Lower lobe of right lung (tissue), 2 donors: ENCODE measurements at regions not wholly inside any gene's neighbourhood (a gene's known extent, or its start where the extent isn't known, plus 50 kb on each side); places are given as distances from the start of the nearest gene placed in this dataset.

ENCODE experiments used
- ATAC-seq, 2 donors: fragments of 200-7000 bp; cut with Tn5 transposase; one replicate each; pipeline ENCODE4 v1.9.1; 2020 to 2022; ENCODE audit warnings: mild to moderate bottlenecking in 2 of 2, moderate library complexity in 2 of 2
- DNase-seq: peaks from one replicate; pipeline ENCODE4 v3.0.0-alpha.2; 2020
- H3K27ac ChIP-seq: fragments of 200-600 bp; one replicate; pipeline ENCODE4 v1.8.0; 2022
- H3K27me3 ChIP-seq: fragments of 200-600 bp; one replicate; pipeline ENCODE4 v1.8.0; 2022; ENCODE audit warnings: low read depth
- H3K36me3 ChIP-seq: fragments of 200-600 bp; one replicate; pipeline ENCODE4 v1.8.0; 2022; ENCODE audit warnings: mild to moderate bottlenecking
- H3K4me1 ChIP-seq: fragments of 200-600 bp; one replicate; pipeline ENCODE4 v1.8.0; 2022
- H3K4me3 ChIP-seq: fragments of 200-600 bp; one replicate; pipeline ENCODE4 v1.8.0; 2022; ENCODE audit warnings: mild to moderate bottlenecking
- H3K9me3 ChIP-seq: fragments of 200-600 bp; one replicate; pipeline ENCODE4 v1.8.0; 2022
- intact Hi-C: fragments of 100-400 bp; cut with DNase I; formaldehyde crosslinking; loops from one replicate; pipeline ENCODE4 v1.11.0; 2022
- TF ChIP-seq, protein P1 (sequence below): fragments of 200-600 bp; IDR thresholded peaks from one replicate; pipeline ENCODE4 v1.8.0; 2022; ENCODE audit warnings: antibody characterized with exemption, mild to moderate bottlenecking
- donor health status: DM: no; HTN: yes; CAD: no; lungs with severe emphysema.

DNA sequence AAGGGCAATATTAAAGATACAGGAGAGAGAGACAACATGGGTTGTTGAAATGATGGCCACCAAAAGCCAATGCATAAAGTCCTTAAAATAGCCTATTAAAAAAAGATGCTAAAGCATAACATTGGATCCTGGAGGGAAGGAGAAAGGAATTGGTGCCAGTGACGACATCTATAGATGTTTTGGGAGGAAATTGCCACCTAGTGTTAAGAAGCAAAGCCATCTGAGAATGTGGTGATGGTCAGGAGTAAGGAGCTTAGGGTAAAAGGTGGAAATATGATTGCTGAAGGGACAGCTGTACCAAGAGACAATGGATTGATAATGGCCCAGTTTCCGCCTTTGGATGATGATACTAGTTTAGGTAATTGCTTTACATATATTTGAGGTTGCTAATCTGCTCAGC, 85.1 kb downstream of the TMEM30B start:
- no peak overlapping the region for H3K27ac ChIP-seq
- DNase-seq (no peak), ATAC-seq (no peak)
- H3K27me3 ChIP-seq, result no peaks in the 10 kb centered on the region
- intact Hi-C loops, result no loop called here
- H3K9me3 ChIP-seq, result no peaks in the 10 kb centered on the region
- H3K36me3 ChIP-seq, result no peaks in the 10 kb centered on the region
- TF ChIP-seq, protein P1, sequence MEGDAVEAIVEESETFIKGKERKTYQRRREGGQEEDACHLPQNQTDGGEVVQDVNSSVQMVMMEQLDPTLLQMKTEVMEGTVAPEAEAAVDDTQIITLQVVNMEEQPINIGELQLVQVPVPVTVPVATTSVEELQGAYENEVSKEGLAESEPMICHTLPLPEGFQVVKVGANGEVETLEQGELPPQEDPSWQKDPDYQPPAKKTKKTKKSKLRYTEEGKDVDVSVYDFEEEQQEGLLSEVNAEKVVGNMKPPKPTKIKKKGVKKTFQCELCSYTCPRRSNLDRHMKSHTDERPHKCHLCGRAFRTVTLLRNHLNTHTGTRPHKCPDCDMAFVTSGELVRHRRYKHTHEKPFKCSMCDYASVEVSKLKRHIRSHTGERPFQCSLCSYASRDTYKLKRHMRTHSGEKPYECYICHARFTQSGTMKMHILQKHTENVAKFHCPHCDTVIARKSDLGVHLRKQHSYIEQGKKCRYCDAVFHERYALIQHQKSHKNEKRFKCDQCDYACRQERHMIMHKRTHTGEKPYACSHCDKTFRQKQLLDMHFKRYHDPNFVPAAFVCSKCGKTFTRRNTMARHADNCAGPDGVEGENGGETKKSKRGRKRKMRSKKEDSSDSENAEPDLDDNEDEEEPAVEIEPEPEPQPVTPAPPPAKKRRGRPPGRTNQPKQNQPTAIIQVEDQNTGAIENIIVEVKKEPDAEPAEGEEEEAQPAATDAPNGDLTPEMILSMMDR, result no peak
- no peaks in the 10 kb centered on the region for H3K4me1 ChIP-seq
- no peak overlapping the region for H3K4me3 ChIP-seq

DNA sequence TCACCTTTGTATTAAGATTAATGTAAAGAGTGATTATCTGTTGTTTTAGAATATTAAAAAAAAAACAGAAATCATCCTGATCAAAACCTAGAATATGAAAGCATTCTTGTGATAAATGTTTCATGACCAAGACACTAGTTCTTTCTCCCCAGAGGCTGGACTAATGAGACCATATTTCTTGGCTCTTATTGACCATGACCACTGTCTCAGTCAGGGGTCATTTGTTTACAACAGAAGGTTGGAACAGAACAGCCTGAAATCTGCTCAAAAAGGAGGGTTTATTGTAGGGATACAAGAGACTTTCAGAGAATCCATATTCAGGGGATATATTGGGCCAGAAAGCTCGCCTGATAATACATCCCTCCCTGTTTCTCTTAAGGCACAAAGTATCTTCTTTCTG, 87.7 kb downstream of the TMEM30B start:
- Histone ChIP-seq H3K4me3 (no peak overlapping the region), H3K4me1 (peaks cover 8% of the 10 kb centered on the region), H3K27ac (no peak overlapping the region), H3K36me3 (no peaks in the 10 kb centered on the region), H3K27me3 (peaks cover 5% of the 10 kb centered on the region), H3K9me3 (no peaks in the 10 kb centered on the region)
- intact Hi-C loops, result no loop called here
- TF ChIP-seq, protein P1, result no peak
- no peak for DNase-seq
- no peak for ATAC-seq

DNA sequence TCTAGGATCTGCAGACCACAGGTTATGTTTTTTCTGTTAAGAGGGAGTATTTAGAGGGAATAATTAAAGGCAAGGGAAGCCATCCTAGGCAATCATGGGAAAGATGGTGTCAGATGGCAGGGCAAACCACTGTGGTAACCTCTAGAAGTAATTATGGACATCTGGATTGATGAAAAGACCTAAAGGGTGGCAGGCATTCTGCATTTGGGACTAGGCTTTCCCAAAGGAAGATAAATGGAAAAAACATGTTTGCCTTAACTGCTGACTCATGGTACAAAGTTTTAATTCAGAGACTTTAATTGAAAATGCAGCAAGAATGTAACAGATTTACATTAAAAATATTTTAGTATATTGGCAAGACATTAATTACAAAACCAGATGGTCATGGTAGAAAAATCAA, 88.1 kb downstream of the TMEM30B start:
- H3K9me3 ChIP-seq, result no peaks in the 10 kb centered on the region
- peaks cover 8% of the 10 kb centered on the region for H3K4me1 ChIP-seq
- ATAC-seq (no peak), DNase-seq (no peak)
- no peak overlapping the region for H3K4me3 ChIP-seq
- intact Hi-C loops, result no loop called here
- TF ChIP-seq, protein P1, result no peak
- H3K36me3 ChIP-seq, result no peaks in the 10 kb centered on the region
- H3K27me3 ChIP-seq, result peaks cover 9% of the 10 kb centered on the region
- H3K27ac ChIP-seq, result no peak overlapping the region

DNA sequence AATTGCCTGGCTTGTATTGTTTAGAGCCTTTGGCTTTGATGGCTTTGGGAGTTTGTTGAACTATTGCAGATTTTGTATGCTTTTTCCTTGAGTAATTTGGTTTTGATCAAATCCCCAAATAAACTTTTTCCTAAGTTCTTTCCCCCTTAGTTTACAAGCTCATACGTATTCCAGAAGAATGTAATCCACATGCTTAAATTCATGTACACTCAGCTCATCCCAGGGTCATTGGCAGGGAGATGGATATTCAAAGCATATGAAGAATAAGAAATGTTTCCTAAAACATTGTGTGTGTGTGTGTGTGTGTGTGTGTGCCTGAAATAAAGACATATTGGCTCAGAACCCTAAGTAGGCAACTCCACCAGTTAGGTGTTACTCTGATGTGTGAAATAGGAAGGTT, 89.4 kb downstream of the TMEM30B start:
- Histone ChIP-seq H3K4me3 (no peak overlapping the region), H3K4me1 (peaks cover 8% of the 10 kb centered on the region), H3K9me3 (no peaks in the 10 kb centered on the region), H3K27me3 (peaks cover 11% of the 10 kb centered on the region), H3K27ac (no peak overlapping the region), H3K36me3 (no peaks in the 10 kb centered on the region)
- intact Hi-C loops, result no loop called here
- DNase-seq (no peak), ATAC-seq (no peak)
- TF ChIP-seq, protein P1, result no peak

DNA sequence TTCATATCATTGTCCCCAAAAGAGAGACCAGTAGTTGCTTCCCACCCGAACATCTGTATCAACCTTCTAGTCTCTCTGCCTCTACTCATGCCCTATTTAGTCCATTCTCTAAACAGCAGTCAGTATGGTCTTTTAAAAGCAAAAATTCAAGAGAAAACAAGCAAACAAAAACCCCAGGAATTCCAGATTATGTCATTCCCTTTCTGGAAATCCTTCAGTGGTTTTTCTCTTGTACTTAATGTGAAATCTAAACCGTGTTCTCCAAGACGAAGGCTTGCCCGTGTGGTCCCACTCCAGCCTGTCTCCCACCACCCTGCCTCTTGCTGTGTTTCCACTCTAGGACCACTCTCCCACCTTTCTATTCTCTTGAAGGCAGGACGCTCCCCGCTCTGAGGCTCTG, 90.8 kb downstream of the TMEM30B start:
- Histone ChIP-seq H3K27me3 (peaks cover 11% of the 10 kb centered on the region), H3K27ac (no peak overlapping the region), H3K36me3 (no peaks in the 10 kb centered on the region), H3K4me3 (no peak overlapping the region), H3K9me3 (no peaks in the 10 kb centered on the region), H3K4me1 (peaks cover 8% of the 10 kb centered on the region)
- intact Hi-C loops, result no loop called here
- DNase-seq, result no peak
- no peak for ATAC-seq
- TF ChIP-seq, protein P1, result no peak
